ENCODE measurements at regions not wholly inside any gene's neighbourhood (a gene's known extent, or its start where the extent isn't known, plus 50 kb on each side); places are given as distances from the start of the nearest gene placed in this dataset.

DNA sequence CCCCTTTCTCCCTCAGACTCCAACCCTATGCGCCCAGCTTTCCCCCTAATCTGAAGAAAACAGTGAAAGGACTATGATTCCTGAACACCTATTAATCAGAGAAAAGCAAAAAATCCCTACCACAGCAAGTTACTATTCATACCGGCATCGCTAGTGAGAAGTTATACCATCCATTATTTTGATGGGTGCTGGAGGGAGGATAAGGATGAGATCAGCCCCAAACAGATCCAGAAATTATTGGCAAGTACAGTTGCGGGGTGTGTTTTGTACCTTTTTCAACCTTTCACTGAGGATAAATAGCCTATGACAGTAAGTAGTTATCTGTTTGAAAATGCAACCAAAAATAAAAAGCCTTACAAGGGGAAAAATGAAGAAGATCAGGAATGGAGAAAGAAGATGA is 59.9 kb upstream of the ADAMTS9 start:
- TF ChIP-seq, protein P1, sequence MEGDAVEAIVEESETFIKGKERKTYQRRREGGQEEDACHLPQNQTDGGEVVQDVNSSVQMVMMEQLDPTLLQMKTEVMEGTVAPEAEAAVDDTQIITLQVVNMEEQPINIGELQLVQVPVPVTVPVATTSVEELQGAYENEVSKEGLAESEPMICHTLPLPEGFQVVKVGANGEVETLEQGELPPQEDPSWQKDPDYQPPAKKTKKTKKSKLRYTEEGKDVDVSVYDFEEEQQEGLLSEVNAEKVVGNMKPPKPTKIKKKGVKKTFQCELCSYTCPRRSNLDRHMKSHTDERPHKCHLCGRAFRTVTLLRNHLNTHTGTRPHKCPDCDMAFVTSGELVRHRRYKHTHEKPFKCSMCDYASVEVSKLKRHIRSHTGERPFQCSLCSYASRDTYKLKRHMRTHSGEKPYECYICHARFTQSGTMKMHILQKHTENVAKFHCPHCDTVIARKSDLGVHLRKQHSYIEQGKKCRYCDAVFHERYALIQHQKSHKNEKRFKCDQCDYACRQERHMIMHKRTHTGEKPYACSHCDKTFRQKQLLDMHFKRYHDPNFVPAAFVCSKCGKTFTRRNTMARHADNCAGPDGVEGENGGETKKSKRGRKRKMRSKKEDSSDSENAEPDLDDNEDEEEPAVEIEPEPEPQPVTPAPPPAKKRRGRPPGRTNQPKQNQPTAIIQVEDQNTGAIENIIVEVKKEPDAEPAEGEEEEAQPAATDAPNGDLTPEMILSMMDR (IDR thresholded peaks at IDR 0.05): no peak
- TF ChIP-seq EP300 (IDR thresholded peaks at IDR 0.05) (no peak), POLR2AphosphoS5 (IDR thresholded peaks at IDR 0.05) (no peak)

Measured in gastroesophageal sphincter (tissue), 3 donors.